H1 (cell line): ENCODE measurements at regions not wholly inside any gene's neighbourhood (a gene's known extent, or its start where the extent isn't known, plus 50 kb on each side); places are given as distances from the start of the nearest gene placed in this dataset.

Experiments used
- CTCF ChIA-PET: fragments of 300-600 bp; sonication (Branson Sonifier 250); formaldehyde crosslinking; loops from one replicate; lab custom pipeline; 2021; ENCODE audit not compliant: partially characterized antibody; lab: Charles Lee
- POLR2A ChIA-PET: fragments of 300-600 bp; sonication (Branson Sonifier 250); formaldehyde crosslinking; loops from one replicate; lab custom pipeline; 2021; ENCODE audit warnings: inconsistent platforms; ENCODE audit not compliant: partially characterized antibody; lab: Charles Lee
- DNase-seq, 2 experiments: peaks; one replicate each; pipeline versions ENCODE4 v3.0.0 to v3.0.0-alpha.2; 2010 to 2022; ENCODE audit warnings: low spot score in 2 of 2, low read depth in 1 of 2, mixed read lengths in 1 of 2
- FAIRE-seq: peaks from 2 replicates; lab custom pipeline; 2011; peaks lifted over from hg19 to GRCh38; lab: Jason Lieb, UNC
- H2AFZ ChIP-seq: 2 replicates; pipeline ENCODE4 v1.8.1; 2012; ENCODE audit warnings: low read length, inconsistent platforms
- H2AK5ac ChIP-seq: 2 replicates; pipeline ENCODE4 v1.6.1; 2013; ENCODE audit warnings: low read depth, low read length
- H2BK120ac ChIP-seq: replicated peaks from 2 replicates; pipeline ENCODE3; 2013; ENCODE audit warnings: low read depth, low read length, inconsistent platforms
- H2BK12ac ChIP-seq: 2 replicates; pipeline ENCODE4 v1.6.1; 2013; ENCODE audit warnings: low read depth, low read length
- H2BK15ac ChIP-seq: 2 replicates; pipeline ENCODE4 v1.6.1; 2013; ENCODE audit warnings: low read length
- H2BK20ac ChIP-seq: 2 replicates; pipeline ENCODE4 v1.6.1; 2013; ENCODE audit warnings: low read length
- H2BK5ac ChIP-seq: 2 replicates; pipeline ENCODE4 v1.6.1; 2013; ENCODE audit warnings: low read depth, low read length
- H3K14ac ChIP-seq: 2 replicates; pipeline ENCODE4 v1.6.1; 2013; ENCODE audit warnings: inconsistent platforms; ENCODE audit not compliant: insufficient read length
- H3K18ac ChIP-seq: 2 replicates; pipeline ENCODE4 v1.6.1; 2013; ENCODE audit warnings: low read length; ENCODE audit errors: extremely low read depth
- H3K23ac ChIP-seq: 2 replicates; pipeline ENCODE4 v1.6.1; 2013; ENCODE audit warnings: inconsistent platforms; ENCODE audit not compliant: insufficient read length
- H3K23me2 ChIP-seq: 2 replicates; pipeline ENCODE4 v1.6.1; 2013; ENCODE audit warnings: low read depth, low read length
- H3K27ac ChIP-seq: 2 replicates; pipeline ENCODE4 v1.6.1; 2011; ENCODE audit warnings: low read depth, low read length, inconsistent platforms
- H3K27me3 ChIP-seq, 4 experiments: replicated peaks in 1 of 4; 1 replicate in 1 of 4; 2 replicates in 3 of 4; pipeline versions ENCODE4 v1.6.1 to v1.8.1; 2011 to 2013; ENCODE audit warnings: low read length in 3 of 4, mild to moderate bottlenecking in 3 of 4, inconsistent platforms in 2 of 4, mixed read lengths in 2 of 4, moderate library complexity in 1 of 4; ENCODE audit not compliant: control insufficient read depth in 3 of 4, insufficient read depth in 3 of 4; ENCODE audit errors: extremely low read depth in 1 of 4
- H3K36me3 ChIP-seq, 4 experiments: 2 replicates each; pipeline versions ENCODE4 v1.6.1 to v1.8.1; 2011 to 2013; ENCODE audit warnings: mild to moderate bottlenecking in 4 of 4, low read length in 3 of 4, moderate library complexity in 2 of 4, control low read depth in 1 of 4, inconsistent platforms in 1 of 4; ENCODE audit not compliant: insufficient read depth in 4 of 4, control insufficient read depth in 2 of 4
- H3K4ac ChIP-seq: replicated peaks from 2 replicates; pipeline ENCODE3; 2013; ENCODE audit warnings: low read length, low read depth, mixed read lengths, inconsistent platforms; ENCODE audit not compliant: insufficient read length
- H3K4me1 ChIP-seq, 4 experiments: replicated peaks in 1 of 4; 1 replicate in 1 of 4; 2 replicates in 3 of 4; pipeline versions ENCODE4 v1.6.1 to v1.8.1; 2011 to 2013; ENCODE audit warnings: low read length in 3 of 4, inconsistent platforms in 2 of 4, mixed read lengths in 1 of 4; ENCODE audit not compliant: insufficient read depth in 4 of 4, control insufficient read depth in 3 of 4
- H3K4me2 ChIP-seq, 2 experiments: 2 replicates each; pipeline versions ENCODE4 v1.6.1 to v1.8.1; 2011 to 2013; ENCODE audit warnings: low read depth in 2 of 2, low read length in 2 of 2, control low read depth in 1 of 2, inconsistent platforms in 1 of 2, mild to moderate bottlenecking in 1 of 2; ENCODE audit not compliant: insufficient read depth in 1 of 2
- H3K4me3 ChIP-seq, 4 experiments: fragments of 200-600, 300-600 bp in 1 of 4; sonication (generic), shearing (Covaris generic), sonication (Bioruptor Twin) in 1 of 4; 2 replicates each; pipeline versions ENCODE4 v1.5.1 to v1.8.1; 2011 to 2016; ENCODE audit warnings: low read length in 4 of 4, low read depth in 3 of 4, control low read depth in 2 of 4, inconsistent platforms in 2 of 4, mild to moderate bottlenecking in 2 of 4, mixed read lengths in 1 of 4, moderate library complexity in 1 of 4; ENCODE audit not compliant: insufficient read depth in 2 of 4; ENCODE audit errors: extremely low read depth in 1 of 4
- H3K56ac ChIP-seq: replicated peaks from 2 replicates; pipeline ENCODE3; 2013; ENCODE audit warnings: low read depth, mild to moderate bottlenecking, mixed read lengths, low read length, inconsistent platforms; ENCODE audit not compliant: insufficient read length
- H3K79me1 ChIP-seq: 2 replicates; pipeline ENCODE4 v1.6.1; 2013; ENCODE audit warnings: low read depth, low read length, control low read depth
- H3K79me2 ChIP-seq, 2 experiments: 2 replicates each; pipeline versions ENCODE4 v1.6.1 to v1.8.1; 2012 to 2013; ENCODE audit warnings: low read length in 2 of 2, mild to moderate bottlenecking in 2 of 2, inconsistent platforms in 1 of 2; ENCODE audit not compliant: insufficient read depth in 2 of 2, control insufficient read depth in 1 of 2
- H3K9ac ChIP-seq, 4 experiments: replicated peaks in 1 of 4; 1 replicate in 1 of 4; 2 replicates in 3 of 4; pipeline versions ENCODE4 v1.6.1 to v1.8.1; 2011 to 2013; ENCODE audit warnings: low read depth in 3 of 4, low read length in 3 of 4, control low read depth in 2 of 4, mild to moderate bottlenecking in 2 of 4, moderate library complexity in 2 of 4, inconsistent platforms in 1 of 4; ENCODE audit errors: extremely low read depth in 1 of 4
- H3K9me3 ChIP-seq, 2 experiments: 2 replicates each; pipeline versions ENCODE4 v1.6.1 to v1.8.1; 2012 to 2013; ENCODE audit warnings: mild to moderate bottlenecking in 2 of 2, moderate library complexity in 2 of 2, control low read depth in 1 of 2, inconsistent platforms in 1 of 2, low read depth in 1 of 2, low read length in 1 of 2, mixed read lengths in 1 of 2; ENCODE audit not compliant: insufficient read depth in 2 of 2
- H4K20me1 ChIP-seq, 2 experiments: replicated peaks in 1 of 2; 2 replicates each; pipeline versions ENCODE3 to v1.8.1; 2011 to 2013; ENCODE audit warnings: inconsistent platforms in 2 of 2, low read length in 2 of 2, mild to moderate bottlenecking in 1 of 2; ENCODE audit not compliant: insufficient read depth in 2 of 2, control insufficient read depth in 1 of 2
- H4K5ac ChIP-seq: 2 replicates; pipeline ENCODE4 v1.6.1; 2013; ENCODE audit warnings: low read length, low read depth, mixed read lengths, inconsistent platforms; ENCODE audit not compliant: insufficient read length
- H4K8ac ChIP-seq: 2 replicates; pipeline ENCODE4 v1.8.0; 2013; ENCODE audit warnings: mild to moderate bottlenecking, moderate library complexity, low read length, inconsistent platforms; ENCODE audit not compliant: insufficient read depth; ENCODE audit errors: extremely low read depth
- H4K91ac ChIP-seq: replicated peaks from 2 replicates; pipeline ENCODE3; 2013; ENCODE audit warnings: low read length, mixed read lengths, inconsistent platforms; ENCODE audit not compliant: insufficient read length
- BRCA1 ChIP-seq: IDR thresholded peaks from 2 replicates; pipeline ENCODE4 v1.6.1; 2012; ENCODE audit warnings: low read depth, low read length, improper control_type of control experiment
- CBX8 ChIP-seq: fragments of 300-800, 300-1000 bp; sonication (generic); IDR thresholded peaks from 2 replicates; pipeline ENCODE4 v1.7.1; 2016; ENCODE audit warnings: low read depth, low read length, borderline replicate concordance
- CHD1 ChIP-seq: IDR thresholded peaks from 2 replicates; pipeline ENCODE4 v1.6.1; 2012; ENCODE audit warnings: low read depth, low read length, improper control_type of control experiment
- CREB1 ChIP-seq: IDR thresholded peaks from 2 replicates; pipeline ENCODE4 v1.6.1; 2012; ENCODE audit warnings: inconsistent platforms
- CTBP2 ChIP-seq: IDR thresholded peaks from 2 replicates; pipeline ENCODE4 v1.7.0; 2011; ENCODE audit warnings: borderline replicate concordance, mild to moderate bottlenecking, moderate library complexity, mixed read lengths, low read length; ENCODE audit not compliant: insufficient read depth, insufficient read length
- EZH2 ChIP-seq: fragments of 200-600 bp; sonication (generic); IDR thresholded peaks from 2 replicates; pipeline ENCODE4 v1.7.1; 2012; ENCODE audit warnings: low read depth, mild to moderate bottlenecking, moderate library complexity, low read length, inconsistent platforms; ENCODE audit not compliant: severe bottlenecking
- GTF2F1 ChIP-seq: IDR thresholded peaks from 2 replicates; pipeline ENCODE4 v1.6.1; 2012; ENCODE audit warnings: low read depth, low read length, improper control_type of control experiment, borderline replicate concordance
- JUND ChIP-seq: IDR thresholded peaks from 2 replicates; pipeline ENCODE4 v1.6.1; 2011; ENCODE audit warnings: mild to moderate bottlenecking, improper control_type of control experiment, low read length
- KDM1A ChIP-seq: fragments of 200-600, 300-600 bp; sonication (generic); IDR thresholded peaks from 2 replicates; pipeline ENCODE4 v1.7.1; 2016; ENCODE audit warnings: mild to moderate bottlenecking, low read length, borderline replicate concordance
- NRF1 ChIP-seq: IDR thresholded peaks from 2 replicates; pipeline ENCODE4 v1.6.1; 2011; ENCODE audit warnings: mild to moderate bottlenecking, low read depth, low read length, improper control_type of control experiment
- POU5F1 ChIP-seq: IDR thresholded peaks from 2 replicates; pipeline ENCODE4 v1.6.1; 2011; ENCODE audit warnings: low read depth, mild to moderate bottlenecking, low read length, moderate library complexity
- RAD21 ChIP-seq, 2 experiments: IDR thresholded peaks in 1 of 2; conservative IDR thresholded peaks in 1 of 2; 2 replicates each; pipeline ENCODE4 v1.6.1; 2011; ENCODE audit warnings: low read depth in 2 of 2, low read length in 2 of 2, improper control_type of control experiment in 1 of 2, inconsistent platforms in 1 of 2, mild to moderate bottlenecking in 1 of 2, moderate library complexity in 1 of 2
- RFX5 ChIP-seq: IDR thresholded peaks from 2 replicates; pipeline ENCODE4 v1.6.1; 2011; ENCODE audit warnings: low read depth, low read length, improper control_type of control experiment, borderline replicate concordance
- SP4 ChIP-seq: IDR thresholded peaks from 2 replicates; pipeline ENCODE4 v1.6.1; 2012; ENCODE audit warnings: low read length, inconsistent platforms
- SRF ChIP-seq: IDR thresholded peaks from 2 replicates; pipeline ENCODE4 v1.6.1; 2011; ENCODE audit warnings: mild to moderate bottlenecking, low read depth, low read length, moderate library complexity
- TEAD4 ChIP-seq: IDR thresholded peaks from 2 replicates; pipeline ENCODE4 v1.6.1; 2012; ENCODE audit warnings: low read depth, low read length, inconsistent platforms, mixed read lengths

DNA sequence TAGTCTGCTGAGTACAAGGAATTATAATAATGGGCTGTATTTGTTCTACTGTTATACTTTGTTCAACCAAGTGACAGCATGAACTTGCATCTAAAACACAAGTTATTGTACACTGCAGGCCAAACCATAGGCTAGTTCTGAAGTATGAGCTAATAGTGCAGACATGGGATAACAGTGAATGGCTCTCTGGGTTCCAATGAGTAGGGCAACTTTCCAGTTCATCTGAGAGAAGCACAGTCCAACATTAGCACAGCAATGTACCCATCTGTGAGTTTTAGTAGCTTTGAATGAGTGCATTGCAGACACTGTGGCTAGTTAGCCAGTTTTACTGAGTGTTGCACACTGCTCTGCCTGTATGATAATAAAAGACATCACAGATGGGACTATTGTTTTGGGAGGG, 56.5 kb upstream of the FUT9 start:
- POLR2A ChIA-PET: no interaction called here
- no peak overlapping the region for H3K4me2 ChIP-seq
- CTCF ChIA-PET: no interaction called here
- FAIRE-seq (no peak), DNase-seq (no peak)
- H3K56ac ChIP-seq: no peak overlapping the region
- H3K23ac ChIP-seq: no peak overlapping the region
- H3K18ac ChIP-seq: no peak overlapping the region
- H4K91ac ChIP-seq: no peak overlapping the region
- H3K79me2 ChIP-seq: no peaks in the 10 kb centered on the region
- no peak overlapping the region for H3K9ac ChIP-seq
- H3K4me1 ChIP-seq: no peaks in the 10 kb centered on the region
- no peaks in the 10 kb centered on the region for H3K27me3 ChIP-seq
- H3K79me1 ChIP-seq: no peaks in the 10 kb centered on the region
- no peak overlapping the region for H2BK12ac ChIP-seq
- no peaks in the 10 kb centered on the region for H3K23me2 ChIP-seq
- no peak overlapping the region for H2BK20ac ChIP-seq
- no peak overlapping the region for H4K8ac ChIP-seq
- H2BK15ac ChIP-seq: no peak overlapping the region
- no peak overlapping the region for H2BK5ac ChIP-seq
- H3K9me3 ChIP-seq: no peaks in the 10 kb centered on the region
- TF ChIP-seq GTF2F1 (no peak), CREB1 (no peak), NRF1 (no peak), JUND (no peak), CHD1 (no peak), RFX5 (no peak), KDM1A (no peak), BRCA1 (no peak), EZH2 (no peak), SRF (no peak), TEAD4 (no peak), POU5F1 (no peak), SP4 (no peak), CBX8 (no peak), RAD21 (IDR thresholded peaks at IDR 0.05 in 1 of 2, conservative IDR thresholded peaks at IDR 0.05 in 1 of 2; ENCODE audit: low read depth in 2 of 2, low read length in 2 of 2) (no peak), CTBP2 (no peak)
- no peak overlapping the region for H2AK5ac ChIP-seq
- no peak overlapping the region for H3K14ac ChIP-seq
- H3K36me3 ChIP-seq: no peaks in the 10 kb centered on the region
- H3K4ac ChIP-seq: no peak overlapping the region
- H3K27ac ChIP-seq: no peak overlapping the region
- no peak overlapping the region for H3K4me3 ChIP-seq
- no peak overlapping the region for H4K5ac ChIP-seq
- H4K20me1 ChIP-seq: no peaks in the 10 kb centered on the region
- no peak overlapping the region for H2BK120ac ChIP-seq
- no peak overlapping the region for H2AFZ ChIP-seq
